ENCODE measurements at regions not wholly inside any gene's neighbourhood (a gene's known extent, or its start where the extent isn't known, plus 50 kb on each side); places are given as distances from the start of the nearest gene placed in this dataset.

GRCh38 chr9:90127923-90128322, 514.7 kb downstream of the DIRAS2 start:
- Histone ChIP-seq H3K27me3 (peaks cover 6% of the 10 kb centered on the region), H3K4me3 (no peak overlapping the region), H3K4me1 (no peaks in the 10 kb centered on the region), H3K36me3 (no peaks in the 10 kb centered on the region), H3K9me3 (peaks cover 0 to 3% of the 10 kb centered on the region in 2 donors), H3K27ac (no peak overlapping the region)
- DNase-seq = no peak
- in situ Hi-C loops (cut with MboI; ENCODE audit: low pct_ligation_motif_present in 1 of 4, low pct_unique_long_range_greater_than_20kb in 1 of 4, low sequenced_read_pairs in 3 of 4) (loop anchor here in 3 of 4 donors (25.0 kb wide), 3 partner anchors 334 to 734 kb away; no protein-coding TSS in a partner anchor), intact Hi-C loops (cut with DNase I; ENCODE audit: low total_unique reads) (no loop called here)
- WGBS, 2 donors (ENCODE audit: low coverage in 1 of 2) = 91% methylated on average over 5 of the region's 5 CpGs; no CpG with 5 or more reads in 1 of the 2 donors
- TF ChIP-seq CTCF (IDR thresholded peaks at IDR 0.05) (no peak), POLR2AphosphoS5 (IDR thresholded peaks at IDR 0.05) (no peak), POLR2A (IDR thresholded peaks at IDR 0.05) (no peak), EP300 (IDR thresholded peaks at IDR 0.05; ENCODE audit: low read depth) (no peak)

- H3K27ac ChIP-seq = no peak overlapping the region
- intact Hi-C loops (cut with DNase I; ENCODE audit: low total_unique reads) = no loop called here
- no peak for TF ChIP-seq POLR2AphosphoS5 (IDR thresholded peaks at IDR 0.05)
- TF ChIP-seq EP300 (IDR thresholded peaks at IDR 0.05; ENCODE audit: low read depth) = no peak
- TF ChIP-seq POLR2A (IDR thresholded peaks at IDR 0.05) = no peak
- TF ChIP-seq CTCF (IDR thresholded peaks at IDR 0.05) = no peak
- no peaks in the 10 kb centered on the region for H3K36me3 ChIP-seq
- no peak for DNase-seq
- peaks cover 6% of the 10 kb centered on the region for H3K27me3 ChIP-seq
- H3K4me1 ChIP-seq = no peaks in the 10 kb centered on the region
- in situ Hi-C loops (cut with MboI; ENCODE audit: low pct_ligation_motif_present in 1 of 4, low pct_unique_long_range_greater_than_20kb in 1 of 4, low sequenced_read_pairs in 3 of 4) = loop anchor here in 3 of 4 donors (25.0 kb wide), 3 partner anchors 334 to 734 kb away; no protein-coding TSS in a partner anchor
- no peaks in the 10 kb centered on the region for H3K9me3 ChIP-seq
- 49 to 74% methylated on average over 4 to 7 of the region's 7 CpGs for whole genome bisulfite sequencing, 2 donors (ENCODE audit: low coverage in 1 of 2)
- no peak overlapping the region for H3K4me3 ChIP-seq
Observed at GRCh38 chr9:90128587-90129190, 513.9 kb downstream of the DIRAS2 start.

- TF ChIP-seq CTCF (IDR thresholded peaks at IDR 0.05) (no peak), POLR2AphosphoS5 (IDR thresholded peaks at IDR 0.05) (no peak), EP300 (IDR thresholded peaks at IDR 0.05; ENCODE audit: low read depth) (no peak), POLR2A (IDR thresholded peaks at IDR 0.05) (no peak)
- 82 to 92% methylated on average over 4 of the region's 4 CpGs for WGBS, 2 donors (ENCODE audit: low coverage in 1 of 2)
- in situ Hi-C loops (cut with MboI; ENCODE audit: low pct_ligation_motif_present in 1 of 4, low pct_unique_long_range_greater_than_20kb in 1 of 4, low sequenced_read_pairs in 3 of 4) = loop anchor here in 3 of 4 donors (25.0 kb wide), 3 partner anchors 333 to 733 kb away; no protein-coding TSS in a partner anchor
Observed at GRCh38 chr9:90129446-90129845, 513.2 kb downstream of the DIRAS2 start.

GRCh38 chr9:90131568-90131967, 511.1 kb downstream of the DIRAS2 start:
- Histone ChIP-seq H3K27ac (no peak overlapping the region), H3K36me3 (no peaks in the 10 kb centered on the region), H3K9me3 (no peaks in the 10 kb centered on the region), H3K4me3 (no peak overlapping the region), H3K4me1 (no peaks in the 10 kb centered on the region), H3K27me3 (no peaks in the 10 kb centered on the region)
- TF ChIP-seq POLR2AphosphoS5 (IDR thresholded peaks at IDR 0.05) = no peak
- no peak for TF ChIP-seq POLR2A (IDR thresholded peaks at IDR 0.05)
- TF ChIP-seq EP300 (IDR thresholded peaks at IDR 0.05; ENCODE audit: low read depth) = no peak
- no peak for TF ChIP-seq CTCF (IDR thresholded peaks at IDR 0.05)
- in situ Hi-C loops (cut with MboI; ENCODE audit: low pct_ligation_motif_present in 1 of 4, low pct_unique_long_range_greater_than_20kb in 1 of 4, low sequenced_read_pairs in 3 of 4) = loop anchor here in 3 of 4 donors (25.0 kb wide), 3 partner anchors 331 to 731 kb away; no protein-coding TSS in a partner anchor
- intact Hi-C loops (cut with DNase I; ENCODE audit: low total_unique reads) = loop anchor here (10.0 kb wide), 1 partner anchor 733 kb away; no protein-coding TSS in a partner anchor
- 73 to 83% methylated on average over 3 to 7 of the region's 7 CpGs for WGBS, 2 donors (ENCODE audit: low coverage in 1 of 2)
- DNase-seq = no peak

More at GRCh38 chr9:90129446-90129845, 513.2 kb downstream of the DIRAS2 start:
- Histone ChIP-seq H3K4me1 (no peaks in the 10 kb centered on the region), H3K36me3 (no peaks in the 10 kb centered on the region), H3K4me3 (no peak overlapping the region), H3K9me3 (no peaks in the 10 kb centered on the region), H3K27ac (no peak overlapping the region), H3K27me3 (peaks cover 6% of the 10 kb centered on the region)
- intact Hi-C loops (cut with DNase I; ENCODE audit: low total_unique reads) = no loop called here
- DNase-seq = no peak
